H9 (cell line): ENCODE measurements at regions not wholly inside any gene's neighbourhood (a gene's known extent, or its start where the extent isn't known, plus 50 kb on each side); places are given as distances from the start of the nearest gene placed in this dataset.

ENCODE experiments used
- DNase-seq: peaks from one replicate; pipeline ENCODE4 v3.0.0-alpha.2; 2017
- H2AFZ ChIP-seq: one replicate; pipeline ENCODE4 v1.6.1; 2013; ENCODE audit warnings: mild to moderate bottlenecking, low read length, control low read depth, moderate library complexity
- H2AK5ac ChIP-seq: 2 replicates; pipeline ENCODE4 v1.6.1; 2013; ENCODE audit warnings: low read length, control low read depth, mixed read lengths; ENCODE audit not compliant: insufficient read length
- H2BK120ac ChIP-seq: one replicate; pipeline ENCODE4 v1.6.1; 2013; ENCODE audit warnings: low read depth, mild to moderate bottlenecking, low read length, control low read depth, inconsistent platforms; ENCODE audit not compliant: poor library complexity, severe bottlenecking
- H2BK12ac ChIP-seq: 2 replicates; pipeline ENCODE4 v1.6.1; 2013; ENCODE audit warnings: low read length, control low read depth, mixed read lengths, low read depth; ENCODE audit not compliant: insufficient read length
- H2BK15ac ChIP-seq: 2 replicates; pipeline ENCODE4 v1.6.1; 2013; ENCODE audit warnings: low read depth, low read length, control low read depth
- H2BK20ac ChIP-seq: one replicate; pipeline ENCODE4 v1.6.1; 2013; ENCODE audit warnings: low read depth, mild to moderate bottlenecking, low read length, control low read depth, inconsistent platforms; ENCODE audit not compliant: poor library complexity, severe bottlenecking
- H2BK5ac ChIP-seq: 2 replicates; pipeline ENCODE4 v1.6.1; 2013; ENCODE audit warnings: low read length, control low read depth, mixed read lengths; ENCODE audit not compliant: insufficient read length
- H3K14ac ChIP-seq: 2 replicates; pipeline ENCODE4 v1.6.1; 2013; ENCODE audit warnings: low read length, control low read depth; ENCODE audit not compliant: insufficient read depth
- H3K18ac ChIP-seq: 2 replicates; pipeline ENCODE4 v1.6.1; 2013; ENCODE audit warnings: low read depth, mild to moderate bottlenecking, mixed read lengths, low read length, control low read depth; ENCODE audit not compliant: insufficient read length
- H3K23ac ChIP-seq: 2 replicates; pipeline ENCODE4 v1.6.1; 2013; ENCODE audit warnings: low read length, control low read depth, mixed read lengths, low read depth; ENCODE audit not compliant: insufficient read length
- H3K23me2 ChIP-seq: 2 replicates; pipeline ENCODE4 v1.6.1; 2013; ENCODE audit warnings: low read depth, mild to moderate bottlenecking, mixed read lengths, low read length, control low read depth; ENCODE audit not compliant: insufficient read length, poor library complexity, severe bottlenecking
- H3K27ac ChIP-seq: 2 replicates; pipeline ENCODE4 v1.5.1; 2013; ENCODE audit warnings: low read length, control low read depth, mixed read lengths, low read depth; ENCODE audit not compliant: insufficient read length
- H3K27me3 ChIP-seq: 2 replicates; pipeline ENCODE4 v1.6.1; 2013; ENCODE audit warnings: low read length, control low read depth, inconsistent platforms; ENCODE audit not compliant: insufficient read depth
- H3K4ac ChIP-seq: 2 replicates; pipeline ENCODE4 v1.6.1; 2013; ENCODE audit warnings: low read depth, mild to moderate bottlenecking, control low read depth, inconsistent platforms, low read length, moderate library complexity
- H3K4me1 ChIP-seq: 2 replicates; pipeline ENCODE4 v1.6.1; 2013; ENCODE audit warnings: low read length, control low read depth, inconsistent platforms; ENCODE audit not compliant: insufficient read depth
- H3K4me2 ChIP-seq: 2 replicates; pipeline ENCODE4 v1.6.1; 2013; ENCODE audit warnings: low read length, control low read depth, mixed read lengths; ENCODE audit not compliant: insufficient read length, insufficient read depth
- H3K56ac ChIP-seq: 2 replicates; pipeline ENCODE4 v1.6.1; 2013; ENCODE audit warnings: low read depth, mild to moderate bottlenecking, mixed read lengths, low read length, control low read depth; ENCODE audit not compliant: insufficient read length
- H3K79me1 ChIP-seq: 2 replicates; pipeline ENCODE4 v1.6.1; 2013; ENCODE audit warnings: low read depth, mild to moderate bottlenecking, moderate library complexity, low read length, control low read depth, inconsistent platforms; ENCODE audit not compliant: insufficient read depth, poor library complexity, severe bottlenecking
- H3K79me2 ChIP-seq: 2 replicates; pipeline ENCODE4 v1.6.1; 2013; ENCODE audit warnings: low read length, control low read depth, inconsistent platforms; ENCODE audit not compliant: insufficient read depth
- H3K9ac ChIP-seq: 2 replicates; pipeline ENCODE4 v1.6.1; 2013; ENCODE audit warnings: low read length, control low read depth, mixed read lengths; ENCODE audit not compliant: insufficient read length; ENCODE audit errors: extremely low read depth
- H3K9me3 ChIP-seq: one replicate; pipeline ENCODE4 v1.6.1; 2013; ENCODE audit warnings: low read depth, low read length, inconsistent platforms; ENCODE audit not compliant: control insufficient read depth
- H3T11ph ChIP-seq: one replicate; pipeline ENCODE4 v1.6.1; 2013; ENCODE audit warnings: mild to moderate bottlenecking, low read length, control low read depth, inconsistent platforms
- H4K20me1 ChIP-seq: one replicate; pipeline ENCODE4 v1.6.1; 2013; ENCODE audit not compliant: control insufficient read depth, insufficient read length, insufficient read depth
- H4K5ac ChIP-seq: 2 replicates; pipeline ENCODE4 v1.6.1; 2013; ENCODE audit warnings: low read depth, mild to moderate bottlenecking, mixed read lengths, low read length, control low read depth; ENCODE audit not compliant: insufficient read length
- H4K8ac ChIP-seq: replicated peaks from 2 replicates; pipeline ENCODE4 v1.6.1; 2013; ENCODE audit warnings: low read length, control low read depth, mixed read lengths, low read depth; ENCODE audit not compliant: insufficient read length
- H4K91ac ChIP-seq: 2 replicates; pipeline ENCODE4 v1.6.1; 2013; ENCODE audit warnings: low read depth, mild to moderate bottlenecking, moderate library complexity, mixed read lengths, low read length, control low read depth; ENCODE audit not compliant: insufficient read length
- H3K27ac Mint-ChIP-seq, 3 experiments: 2 replicates in 2 of 3; 3 replicates in 1 of 3; pipeline ENCODE4 v1.8.0; 2020 to 2021; ENCODE audit warnings: mixed read lengths in 3 of 3, mild to moderate bottlenecking in 1 of 3, moderate library complexity in 1 of 3
- H3K27me3 Mint-ChIP-seq: 2 replicates; pipeline ENCODE4 v1.8.0; 2021; ENCODE audit warnings: low read depth, mild to moderate bottlenecking, moderate library complexity, mixed read lengths
- H3K36me3 Mint-ChIP-seq, 3 experiments: 2 replicates in 2 of 3; 3 replicates in 1 of 3; pipeline ENCODE4 v1.8.0; 2020 to 2021; ENCODE audit warnings: low read depth in 3 of 3, mixed read lengths in 3 of 3; ENCODE audit not compliant: insufficient read depth in 1 of 3
- H3K4me1 Mint-ChIP-seq, 2 experiments: 2 replicates each; pipeline ENCODE4 v1.8.0; 2020; ENCODE audit warnings: mixed read lengths in 2 of 2
- H3K4me3 Mint-ChIP-seq, 2 experiments: 2 replicates in 1 of 2; 3 replicates in 1 of 2; pipeline ENCODE4 v1.8.0; 2020 to 2021; ENCODE audit warnings: mild to moderate bottlenecking in 2 of 2, mixed read lengths in 2 of 2, moderate library complexity in 1 of 2
- H3K9me3 Mint-ChIP-seq, 2 experiments: 2 replicates in 1 of 2; 3 replicates in 1 of 2; pipeline ENCODE4 v1.8.0; 2020; ENCODE audit warnings: mild to moderate bottlenecking in 2 of 2, mixed read lengths in 2 of 2, moderate library complexity in 1 of 2
- WGBS: extraction: QIAGEN DNeasy Blood & Tissue Kit; methylation state at CpG from one replicate; pipeline ENCODE4 v1.1.7; 2013; ENCODE audit warnings: missing lambda C conversion rate, low lambda C conversion rate, mixed read lengths; ENCODE audit not compliant: insufficient read length; ENCODE audit errors: extremely low coverage; 5-methylcytosine and 5-hydroxymethylcytosine counted together
- TF ChIP-seq, protein P1 (sequence below): fragments of 200-600 bp; sonication (generic); conservative IDR thresholded peaks from 3 replicates; pipeline ENCODE4 v1.8.0; 2021; ENCODE audit warnings: antibody characterized with exemption, mild to moderate bottlenecking

GRCh38 chr18:25672490-25672889 is 320.5 kb upstream of the ZNF521 start:
- H2AFZ ChIP-seq = no peak overlapping the region
- no peak overlapping the region for H2BK20ac ChIP-seq
- no peak overlapping the region for H3K14ac ChIP-seq
- H3K79me2 ChIP-seq = no peaks in the 10 kb centered on the region
- H3K4me2 ChIP-seq = no peak overlapping the region
- no peak overlapping the region for H2BK5ac ChIP-seq
- no peak overlapping the region for H3K18ac ChIP-seq
- no peak overlapping the region for H3K56ac ChIP-seq
- no peak overlapping the region for H2AK5ac ChIP-seq
- TF ChIP-seq, protein P1, sequence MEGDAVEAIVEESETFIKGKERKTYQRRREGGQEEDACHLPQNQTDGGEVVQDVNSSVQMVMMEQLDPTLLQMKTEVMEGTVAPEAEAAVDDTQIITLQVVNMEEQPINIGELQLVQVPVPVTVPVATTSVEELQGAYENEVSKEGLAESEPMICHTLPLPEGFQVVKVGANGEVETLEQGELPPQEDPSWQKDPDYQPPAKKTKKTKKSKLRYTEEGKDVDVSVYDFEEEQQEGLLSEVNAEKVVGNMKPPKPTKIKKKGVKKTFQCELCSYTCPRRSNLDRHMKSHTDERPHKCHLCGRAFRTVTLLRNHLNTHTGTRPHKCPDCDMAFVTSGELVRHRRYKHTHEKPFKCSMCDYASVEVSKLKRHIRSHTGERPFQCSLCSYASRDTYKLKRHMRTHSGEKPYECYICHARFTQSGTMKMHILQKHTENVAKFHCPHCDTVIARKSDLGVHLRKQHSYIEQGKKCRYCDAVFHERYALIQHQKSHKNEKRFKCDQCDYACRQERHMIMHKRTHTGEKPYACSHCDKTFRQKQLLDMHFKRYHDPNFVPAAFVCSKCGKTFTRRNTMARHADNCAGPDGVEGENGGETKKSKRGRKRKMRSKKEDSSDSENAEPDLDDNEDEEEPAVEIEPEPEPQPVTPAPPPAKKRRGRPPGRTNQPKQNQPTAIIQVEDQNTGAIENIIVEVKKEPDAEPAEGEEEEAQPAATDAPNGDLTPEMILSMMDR = peak; percentile 79
- H3K4me1 ChIP-seq = peaks cover 4% of the 10 kb centered on the region; the same call in 1 of the 2 replicates
- no peaks in the 10 kb centered on the region; the same call in 1 of the 2 replicates for H3K27me3 Mint-ChIP-seq
- no peak overlapping the region for H2BK120ac ChIP-seq
- H4K20me1 ChIP-seq = no peaks in the 10 kb centered on the region
- peak; percentile 82 for DNase-seq
- H4K8ac ChIP-seq = no peak overlapping the region
- H3K27ac ChIP-seq = no peak overlapping the region
- H3K27me3 ChIP-seq = no peaks in the 10 kb centered on the region
- no peak overlapping the region for H3T11ph ChIP-seq
- no peak overlapping the region for H4K5ac ChIP-seq
- H3K27ac Mint-ChIP-seq = peak overlapping the region in 1 of 3 experiments; percentile 90; a peak in 2 of 7 replicates
- peaks cover 37 to 41% of the 10 kb centered on the region in 2 experiments for H3K4me1 Mint-ChIP-seq
- no peaks in the 10 kb centered on the region; a peak in 2 of 7 replicates for H3K36me3 Mint-ChIP-seq
- no peak overlapping the region for H4K91ac ChIP-seq
- no CpG with 5 or more reads among the region's 4 CpGs for WGBS
- H2BK12ac ChIP-seq = peak overlapping the region; percentile 69
- H3K9me3 ChIP-seq = no peaks in the 10 kb centered on the region
- H3K79me1 ChIP-seq = no peaks in the 10 kb centered on the region
- H3K4me3 Mint-ChIP-seq = no peak overlapping the region
- no peak overlapping the region for H2BK15ac ChIP-seq
- H3K9me3 Mint-ChIP-seq = no peaks in the 10 kb centered on the region; a peak in 2 of 5 replicates
- no peak overlapping the region for H3K23ac ChIP-seq
- H3K4ac ChIP-seq = no peak overlapping the region
- no peaks in the 10 kb centered on the region for H3K23me2 ChIP-seq
- H3K9ac ChIP-seq = no peak overlapping the region
